ENCODE measurements at regions not wholly inside any gene's neighbourhood (a gene's known extent, or its start where the extent isn't known, plus 50 kb on each side); places are given as distances from the start of the nearest gene placed in this dataset.

DNA sequence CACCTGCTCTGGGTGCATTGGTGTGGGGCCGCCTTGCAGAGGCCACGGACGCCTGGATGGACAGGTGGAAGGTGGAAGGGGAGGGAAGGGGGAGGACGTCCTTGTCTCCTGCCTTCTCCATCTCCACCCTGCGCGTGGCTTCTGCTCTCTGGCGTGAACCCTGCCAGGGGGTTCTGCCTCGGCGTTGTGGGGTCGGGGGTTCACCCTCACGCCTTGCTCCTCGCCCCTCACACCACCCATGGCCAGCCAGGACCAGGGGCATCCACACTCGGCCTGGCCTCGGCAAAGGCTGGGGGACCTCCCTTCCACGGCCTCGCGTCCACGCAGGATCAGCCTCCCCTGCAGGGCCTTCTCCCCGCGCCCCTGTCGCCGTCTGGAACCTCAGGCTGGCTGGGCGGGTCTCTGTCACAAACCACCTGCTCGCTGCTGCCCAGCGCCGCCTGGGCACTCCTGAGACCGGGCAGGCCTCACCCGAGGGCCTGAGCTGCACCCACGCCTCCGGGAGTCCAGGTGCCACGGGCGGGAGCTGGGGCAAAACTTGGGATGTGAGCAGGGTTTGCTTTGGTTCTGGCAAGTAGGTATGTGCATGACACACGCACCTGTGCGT lies 655.9 kb downstream of the GALR1 start:
- DNase-seq (ENCODE audit: low spot score): no peak

- no peak for DNase-seq (ENCODE audit: low spot score)
Measured at GRCh38 chr18:77906103-77906892, 656.6 kb downstream of the GALR1 start.

- DNase-seq (ENCODE audit: low spot score): no peak
Measured at GRCh38 chr18:77910347-77910746, 660.7 kb downstream of the GALR1 start.

- DNase-seq (ENCODE audit: low spot score): no peak
Measured at GRCh38 chr18:77911971-77912605, 662.4 kb downstream of the GALR1 start.

GRCh38 chr18:77918730-77919129 lies 669.1 kb downstream of the GALR1 start:
- DNase-seq (ENCODE audit: low spot score): no peak

- no peak for DNase-seq (ENCODE audit: low spot score)
Measured at GRCh38 chr18:77919923-77920322, 670.3 kb downstream of the GALR1 start.

GRCh38 chr18:77935342-77935741 lies 685.7 kb downstream of the GALR1 start:
- DNase-seq (ENCODE audit: low spot score): no peak

DNA sequence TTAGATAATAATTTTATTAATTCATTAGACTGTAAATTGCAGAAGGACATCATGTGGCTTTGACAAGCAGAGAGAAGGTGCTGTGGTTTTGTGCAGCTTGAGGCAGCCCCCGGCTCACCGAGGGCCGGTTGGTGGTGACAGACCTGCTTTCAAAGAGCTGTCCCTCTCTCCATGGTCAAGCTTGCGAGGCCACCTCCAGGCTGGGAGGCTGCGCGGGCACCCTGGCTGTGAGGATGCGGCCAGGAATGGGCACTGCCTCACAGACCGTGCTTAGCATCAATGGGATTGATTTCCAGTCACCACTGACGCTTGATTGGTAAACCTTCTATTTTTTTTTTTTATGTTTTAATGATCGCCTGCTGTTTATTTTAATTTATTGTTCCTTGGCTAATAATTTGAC lies 690.9 kb downstream of the GALR1 start:
- no peak for DNase-seq (ENCODE audit: low spot score)

DNA sequence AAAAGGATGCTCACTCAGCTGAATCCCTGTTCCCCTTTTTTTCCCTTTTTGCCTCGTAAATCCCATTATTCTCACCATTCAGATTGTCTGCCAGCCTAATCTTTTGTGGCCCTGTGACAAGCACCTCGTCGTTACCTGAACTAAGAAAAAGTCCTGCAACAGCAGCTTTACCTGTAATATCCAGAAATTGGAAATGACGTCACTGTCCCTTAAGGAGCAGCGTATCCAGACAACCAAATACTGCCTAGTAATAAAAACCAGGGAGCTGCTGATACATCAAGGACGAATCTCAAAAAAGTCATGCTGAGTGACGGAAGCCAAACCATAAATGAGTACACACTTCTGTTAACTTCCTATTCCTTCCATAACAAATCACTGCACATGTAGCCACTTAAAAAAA lies 694.9 kb downstream of the GALR1 start:
- DNase-seq (ENCODE audit: low spot score): no peak

GRCh38 chr18:77948567-77948966 lies 698.9 kb downstream of the GALR1 start:
- no peak for DNase-seq (ENCODE audit: low spot score)

DNA sequence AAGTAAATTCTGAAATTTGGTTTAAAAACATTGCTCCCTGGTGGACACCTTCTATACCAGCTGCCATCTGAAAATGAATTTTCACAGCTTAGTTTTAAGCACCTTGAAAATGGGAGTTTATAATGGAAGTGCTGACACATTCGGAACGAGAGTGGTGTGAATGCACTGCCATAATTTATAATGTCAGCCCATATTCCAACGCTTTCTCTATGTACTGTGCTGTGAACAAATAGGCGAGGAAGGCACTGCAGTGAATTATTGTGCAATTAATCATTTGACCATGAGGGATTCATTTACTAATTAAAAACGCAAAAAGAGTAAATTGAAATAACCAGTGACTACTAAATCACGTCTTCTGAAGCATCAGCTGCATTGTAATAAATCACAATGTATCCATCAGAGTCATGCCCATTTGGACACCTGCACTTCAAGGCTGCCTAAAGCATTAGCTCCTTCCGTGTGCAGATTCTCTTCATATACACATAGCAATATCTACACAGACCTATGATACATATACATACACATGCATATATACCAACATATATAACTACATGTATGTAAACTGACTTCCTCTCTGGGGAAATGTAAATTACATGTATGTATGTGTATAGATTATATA lies 699.8 kb downstream of the GALR1 start:
- DNase-seq (ENCODE audit: low spot score): no peak

GRCh38 chr18:77959248-77959647 lies 709.6 kb downstream of the GALR1 start:
- DNase-seq (ENCODE audit: low spot score): no peak

GRCh38 chr18:77960791-77961410 lies 711.3 kb downstream of the GALR1 start:
- no peak for DNase-seq (ENCODE audit: low spot score)

DNA sequence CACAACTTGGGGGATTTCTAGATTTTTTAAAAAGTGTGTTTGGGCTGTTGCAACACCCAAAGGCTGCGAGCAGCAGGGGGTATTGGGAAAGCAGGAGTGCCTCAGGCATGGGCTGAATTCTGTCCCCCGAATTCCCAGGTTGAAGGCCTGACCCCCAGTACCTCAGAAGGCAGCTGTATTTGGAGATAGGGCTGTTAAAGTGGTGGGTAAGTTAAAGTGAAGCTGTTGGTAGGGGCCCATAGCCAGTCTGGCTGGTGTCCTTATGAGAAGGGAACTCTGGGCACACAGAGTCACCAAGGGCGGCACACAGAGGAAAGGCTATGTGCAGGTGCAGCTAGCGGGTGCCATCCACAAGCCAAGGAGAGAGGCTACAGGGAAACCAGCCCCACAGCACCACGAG lies 717.4 kb downstream of the GALR1 start:
- DNase-seq (ENCODE audit: low spot score): no peak

DNA sequence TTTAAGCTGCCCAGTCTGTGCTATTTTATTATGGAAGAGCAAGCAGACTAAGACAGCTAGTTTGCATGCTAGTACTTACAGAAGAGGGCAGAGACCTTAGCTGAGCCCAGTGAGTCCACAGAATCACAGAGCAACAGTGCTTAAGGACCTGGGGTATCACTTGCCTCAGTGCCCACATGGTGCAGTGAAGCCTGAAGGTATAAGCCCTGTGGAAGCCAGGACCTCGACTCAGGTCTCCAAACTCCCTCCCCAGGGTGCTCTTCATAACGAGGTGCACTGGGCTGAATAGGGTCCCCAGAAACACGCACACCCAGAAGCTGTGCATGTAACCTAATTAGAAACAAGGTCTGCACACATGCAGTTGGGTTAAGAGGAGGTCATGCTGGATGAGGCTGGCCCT lies 718.1 kb downstream of the GALR1 start:
- no peak for DNase-seq (ENCODE audit: low spot score)

- no peak for DNase-seq (ENCODE audit: low spot score)
Measured at GRCh38 chr18:77969972-77970371, 720.3 kb downstream of the GALR1 start.

DNA sequence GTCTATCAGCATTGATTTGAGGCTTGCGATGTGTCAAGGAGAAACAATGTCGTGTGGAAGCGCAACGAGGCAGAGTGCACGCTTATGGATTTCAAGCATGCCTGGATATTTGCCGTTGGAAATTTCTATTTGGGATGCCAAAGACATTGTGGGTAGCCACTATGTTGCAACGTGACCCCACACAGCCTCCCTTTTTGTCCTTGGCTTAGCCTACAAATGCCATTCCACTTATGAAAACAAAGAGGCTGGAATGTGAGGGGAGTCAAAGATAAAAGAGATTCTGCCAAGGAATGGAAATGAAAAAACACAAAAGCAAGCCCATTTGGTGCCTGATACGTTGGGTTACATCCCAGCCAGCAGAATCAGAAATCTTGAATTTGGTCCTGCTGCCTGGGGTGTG lies 721.2 kb downstream of the GALR1 start:
- DNase-seq (ENCODE audit: low spot score): no peak

- DNase-seq (ENCODE audit: low spot score): no peak
Measured at GRCh38 chr18:77973745-77974144, 724.1 kb downstream of the GALR1 start.

DNA sequence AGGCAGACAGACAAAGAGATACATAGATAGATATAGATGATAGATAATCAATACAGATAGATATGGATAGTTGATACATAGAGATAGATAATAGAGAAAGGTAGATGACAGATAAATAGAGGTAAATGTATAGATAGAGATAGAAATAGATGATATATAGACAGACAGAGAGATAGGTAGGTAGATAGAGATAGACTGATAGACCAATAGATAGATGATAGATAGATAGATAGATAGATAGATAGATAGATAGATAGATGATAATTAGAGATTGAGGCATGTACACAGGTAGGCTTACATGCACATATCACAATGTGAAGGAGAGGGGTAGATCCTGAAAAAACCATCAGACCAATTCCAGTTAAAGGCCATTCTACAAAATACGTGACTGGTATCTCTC lies 724.7 kb downstream of the GALR1 start:
- no peak for DNase-seq (ENCODE audit: low spot score)

GRCh38 chr18:77977331-77977730 lies 727.7 kb downstream of the GALR1 start:
- DNase-seq (ENCODE audit: low spot score): no peak

DNA sequence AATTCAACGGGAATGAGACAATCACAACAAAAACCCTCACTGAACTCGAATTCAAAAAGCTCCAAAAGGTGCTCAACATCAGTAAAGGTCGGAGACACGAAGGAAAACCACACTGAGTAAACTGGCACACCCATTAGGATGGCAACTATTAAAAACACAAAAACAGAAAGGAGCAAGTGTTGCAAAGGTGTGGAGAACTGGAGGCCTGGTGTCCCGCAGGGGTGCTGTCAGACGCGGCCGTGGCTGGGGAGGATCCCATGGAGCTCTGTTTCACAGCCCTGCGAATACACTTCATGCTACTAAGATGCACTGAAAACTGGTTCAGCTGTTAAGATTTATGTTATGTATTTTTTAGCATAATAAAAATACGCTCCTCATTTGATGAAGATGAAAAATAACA lies 730.6 kb downstream of the GALR1 start:
- no peak for DNase-seq (ENCODE audit: low spot score)

GRCh38 chr18:77981874-77982273 lies 732.2 kb downstream of the GALR1 start:
- no peak for DNase-seq (ENCODE audit: low spot score)

All from umbilical cord (tissue), 1 donor.